SK-N-DZ (cell line): ENCODE measurements at regions not wholly inside any gene's neighbourhood (a gene's known extent, or its start where the extent isn't known, plus 50 kb on each side); places are given as distances from the start of the nearest gene placed in this dataset.

Experiments used
- DNase-seq: peaks from one replicate; pipeline ENCODE4 v3.0.0-alpha.2; 2015; ENCODE audit warnings: low spot score

GRCh38 chr10:61356354-61356753 lies 96.8 kb downstream of the TMEM26 start:
- no peak for DNase-seq

- DNase-seq = no peak
Measured at GRCh38 chr10:61355211-61355610, 98.0 kb downstream of the TMEM26 start.

GRCh38 chr10:61354401-61354975 lies 98.7 kb downstream of the TMEM26 start:
- no peak for DNase-seq

- DNase-seq = no peak
Measured at GRCh38 chr10:61350794-61351193, 102.4 kb downstream of the TMEM26 start.

DNA sequence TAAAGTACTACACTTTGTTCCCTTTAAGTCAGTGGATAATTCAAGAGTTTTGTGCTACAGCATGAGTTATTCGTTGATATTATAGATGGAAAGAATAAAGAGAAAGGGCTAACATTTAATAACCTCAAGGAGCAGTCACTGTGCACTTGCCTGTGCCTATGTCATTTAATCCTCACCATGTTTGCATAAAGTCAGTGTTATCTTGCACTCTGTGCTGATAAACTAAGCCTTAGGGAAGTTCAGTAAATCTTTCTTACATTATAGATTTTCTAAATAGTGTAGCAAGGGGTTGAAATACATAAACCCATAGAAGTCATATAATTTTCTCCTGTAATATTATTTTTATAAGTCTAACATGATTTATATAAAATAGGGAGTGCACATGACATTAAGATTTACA lies 103.1 kb downstream of the TMEM26 start:
- DNase-seq = no peak

DNA sequence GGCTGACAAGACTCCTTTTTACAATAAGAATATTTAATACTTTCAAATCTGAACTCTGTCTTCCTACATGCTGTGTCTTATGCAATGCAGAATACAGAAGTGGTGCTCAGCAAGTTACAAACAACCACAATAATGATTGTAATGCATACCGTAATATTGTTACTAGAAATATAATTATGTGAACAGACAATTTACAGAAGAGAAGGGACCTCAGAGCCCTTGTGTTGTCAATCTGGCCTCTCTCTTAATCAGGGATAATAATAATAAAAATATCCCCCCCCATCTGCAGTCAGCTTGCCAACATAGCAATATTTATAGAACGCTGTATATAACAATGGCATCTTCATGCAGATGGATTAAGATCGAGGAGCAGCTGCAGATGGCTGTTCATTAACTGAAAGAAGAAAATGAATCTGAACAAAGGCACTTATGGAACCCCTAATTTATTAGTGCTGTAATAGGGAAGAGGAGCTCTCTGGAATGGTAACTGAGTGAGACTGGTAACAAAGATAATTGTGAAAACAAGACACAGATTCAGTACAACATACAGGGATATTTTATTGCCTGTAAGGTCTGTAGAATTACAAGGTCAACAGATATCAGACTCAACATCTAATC lies 106.3 kb downstream of the TMEM26 start:
- DNase-seq = no peak

DNA sequence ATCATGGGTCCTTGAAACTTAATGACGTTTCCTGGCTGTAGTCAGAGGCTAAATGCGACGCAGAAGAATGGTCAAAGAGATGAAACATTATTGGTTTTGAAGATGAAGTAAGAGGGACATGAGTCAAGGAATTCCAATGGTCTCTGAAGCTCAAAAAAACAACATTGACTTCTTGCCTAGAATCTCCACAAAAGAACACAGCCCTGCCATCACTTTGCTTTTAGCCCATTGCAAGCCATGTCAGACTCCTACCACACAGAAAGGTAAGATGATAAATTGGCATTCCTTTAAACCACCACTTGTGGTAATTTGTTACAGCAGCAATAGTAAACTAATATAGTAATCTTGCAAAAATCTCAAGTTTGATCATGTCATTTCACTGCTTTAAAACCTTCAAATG lies 109.4 kb downstream of the TMEM26 start:
- no peak for DNase-seq

GRCh38 chr10:61342858-61343572 lies 110.2 kb downstream of the TMEM26 start:
- DNase-seq = no peak

- no peak for DNase-seq
Measured at GRCh38 chr10:61341008-61341407, 112.2 kb downstream of the TMEM26 start.

GRCh38 chr10:61338146-61338545 lies 115.0 kb downstream of the TMEM26 start:
- no peak for DNase-seq

DNA sequence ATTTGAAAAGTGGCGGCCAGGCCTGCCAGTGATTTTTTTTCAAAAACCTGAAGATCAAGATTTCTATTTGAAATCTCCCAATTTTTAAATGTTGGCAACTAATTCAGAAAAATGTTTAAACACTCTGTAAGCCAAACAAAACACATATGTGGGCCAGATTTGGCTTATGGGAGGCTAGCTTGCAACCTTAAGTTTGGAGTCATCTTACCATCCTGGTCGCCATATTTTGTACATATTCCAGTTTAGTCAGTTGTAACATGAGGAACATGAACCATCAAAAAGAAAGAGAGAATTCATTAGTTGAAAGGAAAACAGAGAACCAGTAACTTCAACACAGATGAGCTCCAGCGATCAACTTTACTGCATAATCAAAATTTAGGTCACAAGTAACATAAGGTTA lies 115.4 kb downstream of the TMEM26 start:
- no peak for DNase-seq

DNA sequence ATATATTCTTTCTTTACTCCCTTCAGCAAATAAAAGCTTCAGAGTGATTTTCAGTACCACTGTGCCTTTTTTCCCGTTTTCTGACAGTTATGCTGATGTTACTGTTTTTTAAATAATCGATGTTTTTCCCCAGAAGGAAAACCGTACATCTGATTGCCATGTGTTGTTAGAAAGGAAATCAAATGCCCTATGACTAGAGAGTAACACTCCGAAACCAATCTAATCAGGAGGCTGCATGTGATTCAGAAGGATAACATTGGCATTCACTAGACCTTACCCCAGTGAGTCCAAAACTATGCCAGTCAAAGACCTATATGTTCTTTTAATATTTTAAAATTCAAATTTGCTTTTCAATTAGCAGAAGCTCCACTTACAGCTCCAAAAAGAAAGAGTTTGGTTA lies 116.3 kb downstream of the TMEM26 start:
- no peak for DNase-seq

DNA sequence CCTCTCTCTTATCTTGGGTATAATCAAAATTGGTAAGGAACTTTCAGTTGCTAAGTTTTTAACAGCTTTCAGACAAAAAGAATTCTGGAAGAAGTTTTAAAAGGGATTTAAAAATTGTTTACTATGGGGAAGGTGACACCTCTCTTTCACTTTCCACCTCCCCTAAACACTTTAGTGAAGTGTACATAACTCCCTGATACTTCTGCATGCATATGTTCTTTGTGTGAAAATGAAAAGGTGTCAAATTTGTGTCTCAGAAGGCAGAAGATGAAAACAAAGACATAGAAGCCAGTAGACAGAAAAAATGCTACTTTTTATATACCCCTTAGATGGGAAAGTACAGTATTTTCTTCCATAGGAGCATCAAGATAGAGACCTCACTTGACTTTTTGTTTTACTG lies 117.8 kb downstream of the TMEM26 start:
- no peak for DNase-seq

DNA sequence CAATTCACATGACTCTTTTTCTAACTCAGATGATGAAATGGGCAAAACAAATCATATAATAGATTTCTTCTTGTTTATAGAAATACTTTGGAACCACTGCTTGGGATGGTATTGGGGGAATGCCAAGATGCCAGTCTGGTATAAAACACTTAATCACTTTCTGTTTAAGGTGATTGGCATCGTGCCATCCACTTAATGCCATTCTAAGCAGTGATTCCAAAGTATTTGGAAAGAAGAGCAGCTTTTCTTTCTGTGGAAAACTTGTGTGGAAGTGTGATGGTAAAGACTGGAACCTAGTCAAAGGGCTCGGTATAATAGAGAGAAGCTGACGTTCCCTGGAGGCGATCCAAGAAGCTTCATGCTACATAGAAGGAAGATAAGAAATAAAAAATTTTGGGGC lies 120.6 kb downstream of the TMEM26 start:
- no peak for DNase-seq

GRCh38 chr10:61330669-61331068 lies 122.5 kb downstream of the TMEM26 start:
- DNase-seq = no peak

GRCh38 chr10:61329854-61330253 lies 123.3 kb downstream of the TMEM26 start:
- no peak for DNase-seq

DNA sequence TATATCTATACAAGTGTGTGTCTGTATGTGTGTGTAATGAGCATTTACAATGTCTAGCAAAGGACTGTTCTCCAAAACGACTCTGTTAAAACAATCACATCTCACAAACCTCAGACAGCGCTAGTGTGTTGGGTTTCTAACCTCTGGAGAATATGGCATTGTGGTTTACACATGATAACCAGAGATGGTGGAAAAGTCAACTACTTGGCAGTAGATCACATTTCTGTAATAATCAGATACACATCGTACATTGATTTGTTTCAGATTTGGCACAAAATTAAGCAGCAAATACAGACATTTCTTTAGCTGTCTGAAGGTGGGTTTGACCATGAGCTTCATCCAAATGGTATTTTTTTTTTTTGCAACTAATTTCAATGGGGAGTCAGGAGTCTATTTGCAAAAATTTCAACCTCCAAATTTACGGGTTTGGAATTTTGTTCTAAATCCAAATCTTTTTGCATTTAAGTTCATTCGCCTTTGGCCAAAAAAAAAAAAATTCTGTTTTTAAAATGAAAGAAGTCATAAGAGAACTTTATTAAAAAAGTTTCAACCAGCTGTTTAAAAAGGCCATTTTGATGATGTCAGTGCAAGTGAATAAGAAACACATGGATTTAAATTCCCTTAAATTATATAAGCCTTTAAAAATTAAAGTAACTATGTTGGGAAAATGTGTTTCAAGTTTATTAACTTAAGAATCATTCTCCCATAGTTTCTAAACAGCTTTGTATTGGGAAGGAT lies 127.8 kb downstream of the TMEM26 start:
- DNase-seq = no peak

GRCh38 chr10:61323726-61324125 lies 129.5 kb downstream of the TMEM26 start:
- DNase-seq = no peak

DNA sequence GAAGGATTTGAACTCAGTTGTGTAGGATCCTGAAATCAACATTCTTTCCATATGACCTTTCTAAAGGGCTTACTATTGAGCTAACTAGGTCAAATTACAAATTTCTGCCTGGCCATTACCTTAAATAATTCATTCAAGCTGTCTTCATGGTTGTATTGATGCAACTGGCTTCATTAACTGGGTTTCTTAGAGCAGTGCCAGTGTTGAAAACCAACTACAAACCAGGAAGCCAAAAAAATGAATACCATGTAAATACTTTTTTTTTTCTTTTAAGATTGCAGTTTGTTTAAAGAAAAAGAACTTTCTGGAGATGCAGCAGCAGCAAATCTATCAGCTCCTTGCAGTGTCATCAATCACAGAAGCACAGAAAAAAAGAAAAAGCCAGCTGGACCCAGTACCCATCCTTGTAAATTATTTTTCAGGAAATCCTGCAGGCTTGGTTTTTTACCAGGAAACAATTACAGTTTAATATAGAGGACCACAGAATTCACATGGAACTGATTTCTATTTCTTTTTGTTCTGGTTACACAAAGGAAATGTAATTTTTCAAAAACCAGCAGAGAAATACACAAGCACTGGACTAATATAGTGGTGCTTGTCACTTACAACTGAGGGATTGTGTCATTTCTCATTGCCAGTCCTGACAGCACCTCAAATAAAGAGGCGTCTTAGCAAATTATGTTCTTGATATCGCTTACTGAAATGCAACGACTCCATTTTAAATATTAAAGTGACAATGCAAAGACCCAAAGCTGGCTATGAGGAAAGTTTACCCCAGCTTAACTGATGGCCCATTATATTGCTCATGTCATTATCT lies 131.9 kb downstream of the TMEM26 start:
- no peak for DNase-seq

GRCh38 chr10:61320257-61320587 lies 133.0 kb downstream of the TMEM26 start:
- DNase-seq = no peak

- no peak for DNase-seq
Measured at GRCh38 chr10:61319386-61320256, 133.6 kb downstream of the TMEM26 start.
